DMS114 treated with DMSO at 0.1 percent for 48 hours (cell line): ENCODE measurements at regions not wholly inside any gene's neighbourhood (a gene's known extent, or its start where the extent isn't known, plus 50 kb on each side); places are given as distances from the start of the nearest gene placed in this dataset.
"Not testable (repeated sequence)": the region's sequence is repeated elsewhere in the genome, so short reads cannot be mapped to it uniquely, and the experiment has no call there.

Experiments
- DNase-seq: peaks from one replicate; lab custom pipeline; 2025; ENCODE audit not compliant: unreplicated experiment; lab: John Stamatoyannopoulos, UW

DNA sequence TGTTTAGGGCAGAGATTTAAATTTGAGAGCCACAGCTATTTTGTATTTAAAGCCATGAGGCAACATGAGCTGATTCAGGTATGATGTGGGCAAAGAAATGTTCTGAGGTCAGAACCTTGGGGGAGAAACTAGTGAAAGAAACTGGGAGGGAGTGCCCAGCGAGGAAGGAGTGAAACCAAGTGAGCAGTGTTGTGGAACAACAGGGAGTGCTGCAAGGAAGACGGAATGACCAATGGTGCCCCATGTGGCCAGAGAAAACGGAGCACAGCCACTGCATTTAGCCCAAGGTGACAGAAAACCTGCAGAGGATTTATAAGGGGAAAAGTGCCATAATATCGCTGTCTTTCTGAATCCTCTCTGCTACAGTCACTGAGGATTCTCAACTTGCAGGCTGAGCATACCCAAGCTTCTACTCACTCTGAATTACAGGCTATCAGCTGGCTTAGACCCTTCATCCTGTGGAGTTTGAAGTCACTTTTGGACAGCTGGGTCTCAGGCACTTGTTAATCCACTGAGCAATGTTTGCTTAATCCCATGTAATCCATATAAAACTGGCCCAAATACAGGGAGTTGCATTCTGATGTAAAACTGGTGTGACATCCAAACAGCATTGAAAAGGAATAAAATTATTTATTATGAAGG is 777.3 kb downstream of the CCSER2 start:
- DNase-seq: no peak

DNA sequence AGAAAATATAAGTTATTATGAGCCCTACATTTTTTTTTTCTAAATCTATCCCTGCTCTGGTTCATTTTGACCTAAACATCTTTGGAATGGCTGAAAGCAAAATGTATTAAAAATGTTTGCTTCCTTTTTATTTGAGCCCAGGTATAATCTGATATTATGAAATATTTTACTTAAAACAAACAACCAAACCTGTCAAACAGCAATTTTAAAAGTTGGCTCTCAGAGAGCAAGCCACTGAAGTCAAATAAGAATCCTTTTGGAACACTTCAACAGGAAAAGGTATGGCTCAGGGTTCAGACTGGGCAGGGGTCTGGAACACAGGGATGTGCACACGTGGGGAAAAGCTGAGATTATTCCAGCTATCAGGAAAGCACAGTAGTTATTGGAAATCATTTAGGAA is 782.9 kb downstream of the CCSER2 start:
- DNase-seq: no peak

DNA sequence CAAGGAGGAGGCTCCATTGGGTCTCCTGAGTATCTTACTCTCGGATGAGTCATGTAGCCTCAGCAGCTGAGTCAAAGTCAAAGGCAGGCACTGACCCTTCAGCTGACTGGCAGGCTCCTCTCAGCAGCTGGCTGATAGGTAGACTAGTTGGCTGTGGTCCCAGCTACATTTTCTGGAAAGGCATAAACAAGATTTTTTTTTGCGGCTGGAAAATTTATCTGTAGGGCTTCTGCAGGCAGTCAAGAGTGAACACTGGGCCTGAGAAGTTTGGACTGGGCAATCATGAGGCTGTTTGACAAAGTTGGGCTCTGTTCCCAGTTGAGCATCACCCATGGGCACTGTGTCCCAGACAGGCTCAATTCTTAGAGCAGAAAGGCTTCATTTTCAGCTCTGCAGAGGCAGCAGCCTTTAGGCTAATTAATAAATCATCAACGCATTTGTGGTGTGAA is 796.2 kb downstream of the CCSER2 start:
- DNase-seq: no peak

DNA sequence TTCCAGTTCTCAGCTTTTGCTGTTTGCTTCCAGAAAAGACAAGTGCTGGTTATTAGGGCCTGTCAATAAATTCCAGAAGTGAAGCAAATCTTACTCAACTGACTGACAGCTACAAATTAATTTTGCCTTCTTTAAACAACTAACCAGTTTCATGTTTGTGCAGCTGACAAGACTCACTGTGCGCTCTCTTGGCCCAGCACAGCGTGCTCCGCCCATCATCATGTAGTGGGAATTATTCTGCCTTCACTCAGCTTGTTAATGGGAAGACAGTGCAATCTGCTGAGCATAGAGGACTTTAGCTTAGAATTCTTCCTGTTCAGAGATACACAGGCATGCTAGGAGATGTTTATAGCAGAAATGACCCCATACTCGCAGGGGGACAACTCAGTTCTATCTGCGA is 808.9 kb downstream of the CCSER2 start:
- DNase-seq: no peak

DNA sequence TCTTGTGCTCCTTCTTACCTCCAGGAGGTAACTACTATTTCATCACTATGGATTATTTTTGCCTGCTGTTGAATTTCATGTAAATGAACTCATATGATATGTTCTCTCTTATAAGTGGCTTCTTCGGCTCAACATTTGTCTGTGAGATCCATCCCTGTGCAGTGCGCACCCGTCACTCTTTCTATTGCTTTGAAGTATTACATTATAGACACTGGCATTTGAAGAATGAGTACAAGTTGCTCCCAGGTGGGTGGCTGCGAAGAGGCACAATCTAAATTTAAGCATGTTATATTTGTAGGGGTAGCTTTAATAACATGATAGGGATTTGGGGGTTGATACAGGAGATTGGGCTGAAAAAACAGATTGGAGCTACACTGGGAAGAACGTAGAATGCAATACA is 809.7 kb downstream of the CCSER2 start:
- no peak for DNase-seq

DNA sequence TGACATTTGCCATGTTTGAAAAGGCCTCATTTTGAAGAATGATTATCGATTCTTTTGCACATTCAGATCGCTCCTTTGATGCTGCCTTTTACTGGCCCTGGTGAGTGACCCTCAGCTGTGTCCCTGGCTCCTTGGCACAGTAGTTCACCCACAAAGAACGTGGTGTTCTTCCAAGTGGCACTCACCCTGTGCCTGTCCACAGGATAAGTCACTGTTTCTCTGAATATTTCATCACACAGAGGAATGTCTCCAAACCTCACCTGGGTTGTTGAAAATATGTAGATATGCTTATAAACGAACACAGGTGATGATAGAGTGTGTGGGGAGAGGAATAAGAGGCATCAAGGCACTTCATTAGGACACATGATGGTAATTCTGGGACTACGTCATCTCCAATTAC is 810.7 kb downstream of the CCSER2 start:
- no peak for DNase-seq

DNA sequence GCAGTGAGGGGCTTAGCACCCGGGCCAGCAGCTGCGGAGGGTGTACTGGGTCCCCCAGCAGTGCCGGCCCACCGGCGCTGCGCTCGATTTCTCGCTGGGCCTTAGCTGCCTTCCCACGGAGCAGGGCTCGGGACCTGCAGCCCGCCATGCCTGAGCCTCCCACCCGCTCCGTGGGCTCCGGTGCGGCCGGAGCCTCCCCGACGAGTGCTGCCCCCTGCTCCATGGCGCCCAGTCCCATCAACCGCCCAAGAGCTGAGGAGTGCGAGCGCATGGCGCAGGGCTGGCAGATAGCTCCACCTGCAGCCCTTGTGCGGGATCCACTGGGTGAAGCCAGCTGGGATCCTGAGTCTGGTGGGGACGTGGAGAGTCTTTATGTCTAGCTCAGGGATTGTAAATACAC is 813.1 kb downstream of the CCSER2 start:
- not testable (repeated sequence) for DNase-seq

DNA sequence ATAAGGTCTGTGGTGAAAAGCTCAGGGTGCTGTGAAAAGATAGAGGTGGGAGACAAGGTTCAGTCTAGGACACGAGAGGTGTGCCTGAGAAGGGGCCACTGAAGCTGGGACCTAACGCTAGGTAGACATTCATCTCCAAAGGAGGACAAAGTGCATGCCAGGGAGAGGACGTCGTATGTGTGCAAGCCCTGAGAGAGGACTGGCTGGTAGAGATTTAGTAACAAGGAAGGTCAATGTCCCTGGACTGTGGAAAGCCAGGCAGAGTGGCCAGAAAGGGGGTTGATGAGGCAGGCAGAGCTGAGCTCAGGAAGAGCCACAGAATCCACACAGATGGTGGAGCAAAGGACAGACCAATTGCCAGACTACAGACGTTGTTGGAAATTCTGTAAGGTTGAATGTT is 817.6 kb downstream of the CCSER2 start:
- no peak for DNase-seq

DNA sequence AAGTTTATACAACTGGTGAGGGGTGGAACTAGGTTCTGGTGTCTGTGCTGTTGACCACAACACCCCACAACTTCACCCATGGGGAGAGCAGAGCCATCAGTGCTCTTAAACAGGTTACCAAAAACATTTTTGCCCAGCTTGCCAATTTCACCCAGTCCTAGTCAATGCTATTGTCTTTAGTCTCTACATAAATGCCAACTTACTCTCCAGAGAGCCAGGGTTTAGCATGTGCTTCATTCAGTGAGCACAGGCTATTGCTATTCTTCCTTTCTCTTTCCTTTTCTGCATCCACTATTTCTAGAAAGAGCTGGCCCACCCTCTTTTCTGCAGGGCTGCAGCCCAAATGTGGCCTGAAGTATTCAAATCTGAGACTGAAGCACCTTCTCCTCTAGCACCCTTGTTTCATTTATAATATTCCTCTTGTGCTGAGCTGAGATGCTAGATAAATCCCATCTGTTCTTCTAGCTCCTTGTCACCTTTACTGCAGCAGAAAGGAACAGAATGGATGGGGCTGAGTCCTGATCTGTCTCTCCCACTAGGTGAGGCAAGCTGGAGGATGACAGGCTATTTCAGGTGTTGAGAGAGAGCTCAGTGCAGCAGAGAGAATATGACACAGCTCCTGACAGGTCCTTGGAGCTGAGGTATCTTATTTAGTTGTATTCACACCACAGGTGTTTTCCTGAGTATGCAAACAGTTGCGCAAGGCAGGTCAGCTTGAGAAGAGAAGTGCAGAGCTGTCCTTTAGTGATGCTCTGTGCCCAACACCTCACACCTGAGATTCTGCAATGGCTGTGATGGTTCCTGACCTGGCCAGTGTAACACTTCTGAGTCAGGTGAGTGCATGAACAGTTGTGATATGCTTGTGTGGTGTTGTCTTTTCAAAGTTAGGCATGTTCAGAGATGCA is 819.2 kb downstream of the CCSER2 start:
- no peak for DNase-seq

DNA sequence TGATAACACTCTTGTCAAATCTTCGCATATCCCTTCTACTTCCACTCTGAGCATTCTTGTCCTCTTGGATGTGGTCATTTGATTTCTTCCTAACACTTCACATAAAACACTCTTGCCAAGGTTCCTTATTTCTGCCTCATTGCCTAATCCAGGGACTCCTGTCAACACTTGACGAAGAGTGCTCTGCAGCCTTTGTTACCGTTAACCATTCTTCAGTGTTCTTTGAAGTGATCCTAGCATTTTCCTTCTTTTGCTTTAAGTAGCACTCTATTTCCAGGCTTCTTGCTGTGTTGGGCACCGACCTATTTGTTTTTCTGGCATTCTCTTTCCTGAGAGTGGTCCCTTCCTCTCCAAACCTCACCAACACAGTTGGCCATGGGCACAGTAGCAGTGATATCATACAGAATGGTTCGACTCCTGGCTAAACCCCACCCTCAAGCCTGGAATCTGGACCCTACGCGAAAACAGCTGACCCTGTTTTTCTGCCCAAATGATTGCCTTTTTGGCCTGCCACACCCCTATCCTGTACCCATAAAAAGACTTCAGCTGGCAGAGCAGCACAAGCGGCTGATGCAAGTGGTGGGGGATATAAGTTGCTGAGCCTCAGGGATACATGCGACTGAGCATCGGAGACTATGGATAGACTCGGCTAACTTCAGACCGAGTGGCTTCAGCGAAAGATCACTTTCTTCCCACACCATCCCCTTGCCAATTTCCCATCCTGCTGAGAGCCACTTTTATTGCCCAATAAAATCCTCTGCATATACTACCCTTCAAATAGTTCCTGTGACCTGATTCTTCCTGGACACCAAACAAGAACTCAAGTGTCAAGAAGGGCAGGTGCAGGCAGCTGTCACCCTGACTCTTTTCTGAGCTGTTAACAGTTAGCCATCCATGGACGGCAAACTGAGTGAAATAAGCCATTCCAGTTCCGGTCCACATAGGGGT is 820.6 kb downstream of the CCSER2 start:
- no peak for DNase-seq

DNA sequence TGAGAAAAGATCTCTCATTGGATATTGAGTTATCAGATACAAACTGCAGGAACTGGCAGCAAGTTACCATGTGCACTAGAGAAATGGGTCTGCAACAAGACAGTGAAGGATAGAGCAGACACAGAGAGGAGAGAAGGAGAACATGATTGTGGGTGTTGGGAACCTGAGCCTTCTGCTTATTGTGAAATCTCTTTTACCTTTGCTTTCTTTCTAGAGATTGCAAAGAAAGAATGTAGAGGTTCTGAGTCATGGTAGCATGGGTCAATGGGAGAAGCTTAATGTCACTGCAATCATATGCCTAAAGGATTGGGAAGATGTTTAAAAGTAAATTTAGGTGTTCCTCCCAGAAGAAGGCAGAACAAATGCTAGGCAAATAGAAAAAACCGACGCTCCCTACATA is 821.4 kb downstream of the CCSER2 start:
- no peak for DNase-seq

DNA sequence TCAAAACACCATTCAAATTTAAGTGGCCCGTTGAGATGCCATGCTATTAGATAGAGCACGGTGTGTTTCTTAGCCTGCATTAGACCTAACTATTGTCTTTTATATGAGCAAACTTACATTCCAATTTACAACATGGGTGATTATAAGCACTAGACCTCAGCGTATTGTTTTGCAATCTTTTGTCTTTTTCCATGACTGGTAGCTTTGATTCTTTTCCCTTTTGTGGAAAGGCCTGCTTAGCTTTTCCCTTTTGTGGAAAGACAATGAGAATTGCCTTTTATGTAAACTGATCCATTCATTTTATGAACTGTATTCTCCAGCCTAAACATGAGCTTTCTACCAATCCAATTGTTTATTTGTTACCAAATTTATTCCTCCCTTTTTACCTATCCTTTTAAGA is 823.1 kb downstream of the CCSER2 start:
- DNase-seq: no peak

DNA sequence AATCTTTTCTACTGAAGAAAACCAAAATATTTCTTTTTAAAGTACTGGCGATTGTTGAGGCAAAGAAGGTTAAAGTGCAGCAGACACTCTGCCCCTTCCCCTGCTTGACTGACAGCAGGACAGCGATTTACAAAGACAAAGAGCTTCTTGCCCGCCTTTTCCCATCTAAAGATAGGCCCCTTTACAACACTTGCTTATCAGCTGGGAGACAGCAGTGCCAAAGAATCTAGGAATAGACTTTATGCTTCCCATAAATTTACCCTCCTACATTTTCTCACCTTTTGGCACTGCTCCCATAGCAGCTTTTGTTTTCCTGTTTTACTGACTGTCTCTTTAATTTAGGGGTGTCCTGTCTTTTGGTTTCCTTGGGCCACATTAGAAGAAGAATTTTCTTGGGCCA is 824.1 kb downstream of the CCSER2 start:
- DNase-seq: no peak

DNA sequence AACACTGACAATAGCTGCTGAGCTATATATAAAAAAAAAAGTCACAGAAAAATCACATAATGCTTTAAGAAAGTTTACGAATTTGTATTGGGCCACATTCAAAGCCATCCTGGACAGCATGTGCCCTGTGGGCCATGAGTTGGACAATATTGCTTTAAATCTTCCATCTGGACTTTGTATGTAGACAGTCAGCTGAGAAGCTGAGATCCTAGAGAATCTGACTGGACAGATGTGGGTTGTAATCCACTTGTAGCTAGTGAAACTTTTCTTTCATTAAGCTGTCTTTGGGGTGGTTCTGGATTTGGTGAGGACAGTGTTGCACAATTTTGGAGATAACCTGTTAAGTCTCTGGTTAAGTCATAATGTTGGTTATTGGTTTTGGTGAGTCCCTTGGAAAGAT is 824.5 kb downstream of the CCSER2 start:
- DNase-seq: no peak

DNA sequence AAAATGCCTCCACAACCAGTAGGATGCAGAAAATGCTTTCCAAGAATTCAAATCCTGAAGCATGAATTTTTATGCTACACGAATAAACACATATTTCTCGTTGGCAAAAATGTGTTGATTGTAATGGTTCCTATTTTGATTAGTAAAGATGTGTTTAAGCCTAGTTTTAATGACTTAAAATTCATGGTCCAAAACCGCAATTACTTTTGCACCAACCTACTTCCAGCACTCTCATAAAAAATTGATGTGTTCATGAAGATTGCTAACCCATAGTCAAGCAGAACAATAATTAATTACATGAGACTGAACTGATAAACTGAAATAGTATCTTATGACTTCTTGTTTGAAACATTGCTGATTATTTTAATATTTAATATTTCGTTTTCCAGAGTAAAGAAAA is 828.8 kb downstream of the CCSER2 start:
- DNase-seq: no peak

DNA sequence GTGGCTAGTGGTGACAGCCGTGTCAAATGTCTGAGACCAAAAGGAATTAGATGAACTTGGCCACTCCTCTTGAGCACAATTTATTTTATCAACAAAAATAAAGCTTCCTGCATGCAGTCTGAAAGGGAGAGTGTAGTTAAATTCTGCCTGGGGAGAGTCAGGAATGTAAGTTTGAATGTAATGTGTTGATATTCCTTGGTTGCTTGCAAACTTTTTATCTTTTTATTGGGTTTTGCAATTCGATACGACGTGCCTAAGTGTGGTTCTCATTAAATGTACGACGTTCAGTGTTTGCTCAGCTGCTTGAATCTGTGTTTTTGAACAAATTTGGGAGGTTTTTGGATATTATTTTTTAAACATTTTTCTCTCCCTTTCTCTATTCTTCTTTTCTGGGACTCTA is 839.9 kb downstream of the CCSER2 start:
- DNase-seq: no peak

DNA sequence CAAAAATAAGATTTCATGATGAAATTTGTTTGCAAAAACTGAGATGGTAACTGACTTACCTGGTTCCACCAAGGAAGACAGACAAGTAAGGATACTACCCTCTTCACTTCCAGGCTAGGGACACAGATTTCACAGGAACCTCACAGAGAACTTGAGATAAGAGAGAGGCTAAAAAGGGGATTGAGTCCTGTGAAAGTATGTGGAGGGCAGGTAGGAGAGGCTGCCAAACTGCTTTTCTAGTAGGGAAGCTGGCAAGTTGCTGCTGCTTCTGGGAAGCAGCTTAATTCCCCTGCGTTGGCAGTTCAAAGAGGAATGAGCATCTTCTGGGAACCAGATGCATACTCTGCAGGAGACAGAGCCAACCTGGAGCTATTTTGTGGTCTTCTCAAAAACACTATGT is 841.6 kb downstream of the CCSER2 start:
- DNase-seq: no peak

DNA sequence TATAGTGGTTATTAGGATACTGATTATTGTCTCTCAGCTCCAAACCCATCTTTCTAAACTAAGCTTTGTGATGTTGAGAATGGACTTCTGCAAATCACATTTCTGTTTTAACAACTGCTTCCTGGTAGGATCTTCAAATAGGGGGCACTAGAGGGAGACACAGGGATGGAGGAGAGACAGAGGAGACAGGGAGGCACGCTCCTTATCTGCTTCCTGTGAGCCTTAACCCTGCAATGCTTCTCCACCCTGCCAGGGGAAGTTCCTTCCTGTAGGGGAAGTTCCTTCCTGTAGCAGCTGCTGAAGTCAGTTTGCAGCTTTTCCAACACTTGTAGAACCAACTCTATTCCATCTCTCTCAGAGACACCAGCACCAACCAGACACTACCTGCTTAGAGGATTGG is 847.2 kb downstream of the CCSER2 start:
- no peak for DNase-seq

DNA sequence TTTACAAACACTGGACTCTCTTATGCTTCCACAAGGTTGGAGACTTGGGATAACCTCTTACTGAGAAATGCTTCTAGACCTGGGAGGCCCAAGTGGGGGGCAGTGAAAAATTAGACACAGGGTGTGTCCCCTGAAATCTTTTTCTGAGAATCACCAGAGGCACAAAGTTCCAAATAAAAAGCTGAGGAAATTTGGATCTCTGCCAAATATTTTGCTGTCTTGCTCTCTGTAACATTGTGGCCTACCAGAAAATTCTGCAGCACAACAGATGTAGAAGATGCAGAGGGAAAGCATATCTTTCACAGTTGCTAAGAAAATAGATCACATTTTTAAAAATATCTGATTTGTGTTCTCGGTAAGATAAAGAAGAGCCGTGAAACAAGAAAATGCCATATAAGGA is 849.4 kb downstream of the CCSER2 start:
- DNase-seq: no peak

DNA sequence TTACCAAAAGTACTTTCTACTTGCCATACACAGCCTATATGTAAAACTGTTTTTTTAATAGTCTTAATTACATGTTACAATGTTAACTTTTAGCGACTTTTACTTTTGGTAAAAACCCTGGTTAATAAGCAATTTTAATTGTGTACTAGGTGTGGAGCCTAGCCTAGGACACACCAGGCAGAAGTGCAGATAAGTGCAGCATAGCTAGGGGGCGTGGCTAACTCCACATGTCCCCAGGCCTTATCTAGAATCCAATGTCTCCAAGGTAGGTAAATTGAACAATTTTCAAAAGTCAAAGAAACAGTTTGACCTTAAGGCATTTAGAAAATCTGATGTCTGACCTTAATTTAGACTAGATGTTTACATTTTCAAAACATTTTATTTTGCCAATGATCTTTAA is 858.7 kb downstream of the CCSER2 start:
- no peak for DNase-seq

DNA sequence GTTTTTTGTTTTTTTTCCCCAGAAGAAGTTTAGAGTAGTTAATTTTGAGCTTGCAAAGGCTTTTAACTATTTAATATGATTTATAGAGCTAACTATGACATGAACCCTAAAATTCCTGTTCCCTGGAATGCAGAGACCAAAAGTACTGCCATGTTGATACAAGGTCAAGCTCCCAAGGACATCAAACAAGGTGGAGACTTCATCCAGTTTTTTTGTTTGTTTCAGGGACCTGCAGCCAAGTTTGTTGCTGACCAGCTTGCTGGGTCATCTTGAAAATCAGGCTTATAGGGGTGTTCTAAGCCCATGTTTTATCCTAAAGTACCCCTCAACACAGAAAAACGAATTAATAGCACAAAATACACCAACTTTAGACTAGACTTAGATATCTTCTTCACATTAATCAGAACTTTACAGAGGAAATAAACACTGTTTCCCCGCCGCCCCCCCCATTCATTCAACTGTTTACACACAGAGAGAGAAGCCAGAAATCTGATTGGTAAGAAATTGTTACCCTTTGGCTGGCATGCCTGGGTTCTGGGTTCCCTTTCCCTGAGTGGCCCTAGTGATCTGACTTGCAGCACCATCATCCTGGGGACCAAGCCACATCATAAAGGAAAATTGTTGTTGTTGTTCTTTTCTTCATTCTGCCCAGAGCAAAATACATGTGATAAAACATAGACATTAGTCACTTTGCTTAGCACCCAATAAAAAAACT is 860.5 kb downstream of the CCSER2 start:
- no peak for DNase-seq
